ENCODE measurements at regions not wholly inside any gene's neighbourhood (a gene's known extent, or its start where the extent isn't known, plus 50 kb on each side); places are given as distances from the start of the nearest gene placed in this dataset.

DNA sequence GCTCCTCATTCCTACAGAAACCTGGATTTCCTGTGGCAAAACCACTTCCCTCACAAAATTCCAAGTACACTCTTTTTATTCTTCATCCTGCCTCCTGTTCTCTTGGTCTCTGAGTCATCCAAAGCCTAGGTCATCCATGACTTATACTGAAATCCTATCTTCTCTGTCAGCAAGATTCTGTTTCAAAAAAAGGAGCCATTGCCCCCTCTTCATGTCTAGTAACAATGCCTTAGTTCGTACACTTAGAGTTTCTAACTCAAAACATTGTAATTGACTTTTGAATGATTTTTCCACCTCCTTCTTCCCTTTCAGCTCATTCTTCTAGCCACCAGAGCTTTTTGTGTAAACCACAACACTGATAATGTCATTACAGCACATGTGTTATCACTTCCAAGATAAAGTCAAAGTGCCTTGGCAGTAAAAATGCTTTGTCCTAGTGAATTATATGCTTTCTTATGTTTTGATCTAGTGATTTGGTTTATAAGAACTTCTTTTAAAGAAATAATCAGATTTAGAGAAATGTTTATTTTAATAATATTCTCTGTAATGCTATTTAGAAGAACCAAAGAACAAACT is 256.5 kb upstream of the NECTIN3 start:
- FAIRE-seq (no peak), DNase-seq (ENCODE audit: low read depth) (peak; percentile 88)
- no peaks in the 10 kb centered on the region for H3K36me3 ChIP-seq (ENCODE audit: control insufficient read depth, insufficient read depth, low read length)
- H3K4me3 ChIP-seq (ENCODE audit: low read depth, low read length): no peak overlapping the region
- no peaks in the 10 kb centered on the region for H3K27me3 ChIP-seq (ENCODE audit: control insufficient read depth, insufficient read depth, low read length)
- TF ChIP-seq, protein P1, sequence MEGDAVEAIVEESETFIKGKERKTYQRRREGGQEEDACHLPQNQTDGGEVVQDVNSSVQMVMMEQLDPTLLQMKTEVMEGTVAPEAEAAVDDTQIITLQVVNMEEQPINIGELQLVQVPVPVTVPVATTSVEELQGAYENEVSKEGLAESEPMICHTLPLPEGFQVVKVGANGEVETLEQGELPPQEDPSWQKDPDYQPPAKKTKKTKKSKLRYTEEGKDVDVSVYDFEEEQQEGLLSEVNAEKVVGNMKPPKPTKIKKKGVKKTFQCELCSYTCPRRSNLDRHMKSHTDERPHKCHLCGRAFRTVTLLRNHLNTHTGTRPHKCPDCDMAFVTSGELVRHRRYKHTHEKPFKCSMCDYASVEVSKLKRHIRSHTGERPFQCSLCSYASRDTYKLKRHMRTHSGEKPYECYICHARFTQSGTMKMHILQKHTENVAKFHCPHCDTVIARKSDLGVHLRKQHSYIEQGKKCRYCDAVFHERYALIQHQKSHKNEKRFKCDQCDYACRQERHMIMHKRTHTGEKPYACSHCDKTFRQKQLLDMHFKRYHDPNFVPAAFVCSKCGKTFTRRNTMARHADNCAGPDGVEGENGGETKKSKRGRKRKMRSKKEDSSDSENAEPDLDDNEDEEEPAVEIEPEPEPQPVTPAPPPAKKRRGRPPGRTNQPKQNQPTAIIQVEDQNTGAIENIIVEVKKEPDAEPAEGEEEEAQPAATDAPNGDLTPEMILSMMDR (IDR thresholded peaks at IDR 0.05; ENCODE audit: insufficient read depth, low read length, severe bottlenecking): no peak

DNA sequence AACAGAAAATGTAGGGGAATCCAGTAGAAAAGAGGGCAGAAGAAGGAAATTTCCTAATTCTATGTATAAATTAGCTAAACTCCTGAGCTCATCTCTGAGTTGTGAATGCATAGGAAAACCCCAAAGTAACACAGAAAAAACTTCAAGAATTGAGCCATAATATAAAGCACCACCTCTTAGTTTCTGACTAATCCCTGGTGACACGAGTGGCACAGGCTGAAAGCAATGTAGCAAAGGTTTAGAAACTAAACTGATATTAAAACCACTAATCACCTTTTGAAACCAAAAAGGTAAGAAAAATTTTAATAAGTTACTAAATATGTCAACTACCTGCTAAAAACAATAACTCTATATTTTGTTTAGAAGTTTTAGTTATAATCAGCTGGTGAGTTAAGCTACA is 255.6 kb upstream of the NECTIN3 start:
- Histone ChIP-seq H3K36me3 (ENCODE audit: control insufficient read depth, insufficient read depth, low read length) (no peaks in the 10 kb centered on the region), H3K4me3 (ENCODE audit: low read depth, low read length) (no peak overlapping the region), H3K27me3 (ENCODE audit: control insufficient read depth, insufficient read depth, low read length) (no peaks in the 10 kb centered on the region)
- FAIRE-seq: no peak
- peak; percentile 15 for DNase-seq (ENCODE audit: low read depth)
- TF ChIP-seq, protein P1 (IDR thresholded peaks at IDR 0.05; ENCODE audit: insufficient read depth, low read length, severe bottlenecking): no peak

- FAIRE-seq (no peak), DNase-seq (ENCODE audit: low read depth) (peak; percentile 12)
- Histone ChIP-seq H3K4me3 (ENCODE audit: low read depth, low read length) (no peak overlapping the region), H3K36me3 (ENCODE audit: control insufficient read depth, insufficient read depth, low read length) (no peaks in the 10 kb centered on the region), H3K27me3 (ENCODE audit: control insufficient read depth, insufficient read depth, low read length) (no peaks in the 10 kb centered on the region)
- TF ChIP-seq, protein P1 (IDR thresholded peaks at IDR 0.05; ENCODE audit: insufficient read depth, low read length, severe bottlenecking): no peak
Measured at GRCh38 chr3:110821586-110821985, 250.0 kb upstream of the NECTIN3 start.

DNA sequence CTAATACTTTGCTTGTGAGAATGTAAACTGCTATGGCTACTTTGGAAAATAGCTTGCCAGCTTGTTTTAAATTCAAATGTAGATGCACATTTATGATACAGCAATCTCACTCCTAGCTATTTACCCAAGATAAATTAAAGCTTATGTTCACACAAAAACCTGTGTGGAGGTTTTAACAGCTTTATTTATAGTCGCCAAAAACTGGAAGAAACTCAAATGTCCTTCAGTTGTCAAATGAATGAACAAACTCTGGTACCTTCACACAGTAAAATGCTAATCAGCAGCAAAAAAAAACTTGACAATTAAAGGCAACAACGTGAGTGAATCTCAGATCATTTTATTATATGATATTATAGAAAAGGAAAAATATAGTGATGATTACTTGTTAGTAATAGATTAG is 248.6 kb upstream of the NECTIN3 start:
- no peak for FAIRE-seq

DNA sequence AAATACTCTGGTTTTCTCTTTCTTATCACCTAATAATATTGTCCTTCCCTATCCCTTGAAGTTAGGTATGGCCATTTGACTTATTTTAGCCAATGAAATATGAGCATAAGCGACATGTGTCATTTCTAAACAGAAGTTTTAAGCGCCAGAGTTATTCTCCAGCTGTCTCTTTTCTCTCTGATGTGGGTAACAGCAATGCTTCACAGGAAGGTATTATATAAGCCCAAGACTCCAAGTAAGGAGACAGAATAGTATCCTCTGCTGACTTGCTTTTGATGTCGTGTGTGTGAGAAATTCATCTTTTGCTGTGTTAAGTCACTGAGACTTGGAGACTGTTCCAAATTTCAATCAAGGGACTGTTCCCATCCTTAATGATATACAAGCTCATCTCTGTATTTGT is 224.6 kb upstream of the NECTIN3 start:
- no peaks in the 10 kb centered on the region for H3K36me3 ChIP-seq (ENCODE audit: control insufficient read depth, insufficient read depth, low read length)
- FAIRE-seq: no peak
- no peaks in the 10 kb centered on the region for H3K27me3 ChIP-seq (ENCODE audit: control insufficient read depth, insufficient read depth, low read length)
- no peak overlapping the region for H3K4me3 ChIP-seq (ENCODE audit: low read depth, low read length)
- TF ChIP-seq, protein P1 (IDR thresholded peaks at IDR 0.05; ENCODE audit: insufficient read depth, low read length, severe bottlenecking): no peak
- DNase-seq (ENCODE audit: low read depth): no peak

More for the DNA sequence above, 248.6 kb upstream of the NECTIN3 start:
- no peak for DNase-seq (ENCODE audit: low read depth)
- Histone ChIP-seq H3K36me3 (ENCODE audit: control insufficient read depth, insufficient read depth, low read length) (no peaks in the 10 kb centered on the region), H3K27me3 (ENCODE audit: control insufficient read depth, insufficient read depth, low read length) (no peaks in the 10 kb centered on the region), H3K4me3 (ENCODE audit: low read depth, low read length) (no peak overlapping the region)
- TF ChIP-seq, protein P1 (IDR thresholded peaks at IDR 0.05; ENCODE audit: insufficient read depth, low read length, severe bottlenecking): no peak

DNA sequence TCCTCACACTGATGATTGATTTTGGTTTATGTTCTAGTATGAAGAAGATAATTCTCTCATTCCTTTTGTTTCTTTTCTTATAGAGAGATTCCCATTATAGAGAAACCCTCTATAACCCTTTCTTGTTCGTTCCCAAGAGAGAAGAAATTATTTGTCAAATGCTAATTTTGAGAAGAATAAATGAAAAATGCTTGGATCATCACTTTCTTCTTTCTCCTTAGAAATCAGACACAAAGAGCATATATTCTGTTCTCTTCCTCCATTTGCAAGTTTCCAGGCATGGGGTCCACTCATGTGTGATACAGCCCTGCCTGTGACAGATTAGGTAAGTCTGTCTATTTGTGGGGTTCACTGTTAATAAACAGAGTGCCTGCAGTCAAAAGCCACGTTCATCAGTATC is 222.6 kb upstream of the NECTIN3 start:
- TF ChIP-seq, protein P1 (IDR thresholded peaks at IDR 0.05; ENCODE audit: insufficient read depth, low read length, severe bottlenecking): no peak
- FAIRE-seq (no peak), DNase-seq (ENCODE audit: low read depth) (no peak)
- H3K36me3 ChIP-seq (ENCODE audit: control insufficient read depth, insufficient read depth, low read length): no peaks in the 10 kb centered on the region
- no peak overlapping the region for H3K4me3 ChIP-seq (ENCODE audit: low read depth, low read length)
- H3K27me3 ChIP-seq (ENCODE audit: control insufficient read depth, insufficient read depth, low read length): peaks cover 2% of the 10 kb centered on the region

Data from bronchial epithelial cell (primary cell).